Stimulated activated CD4-positive, alpha-beta T cell treated with anti-CD3 and anti-CD28 coated beads, Interleukin-12 subunit alpha, Interleukin-12 subunit beta, amount 100 ng/mL, for 48 hours (primary cell): ENCODE measurements at regions not wholly inside any gene's neighbourhood (a gene's known extent, or its start where the extent isn't known, plus 50 kb on each side); places are given as distances from the start of the nearest gene placed in this dataset.
"Not testable (repeated sequence)": the region's sequence is repeated elsewhere in the genome, so short reads cannot be mapped to it uniquely, and the experiment has no call there.

Experiments used
- DNase-seq, 3 donors: peaks; one replicate each; pipeline ENCODE4 v3.0.0-alpha.2; 2020; ENCODE audit warnings: low read depth in 2 of 3, low spot score in 1 of 3

- no peak for DNase-seq
Measured at GRCh38 chr4:148574502-148574901, 132.3 kb upstream of the NR3C2 start.

GRCh38 chr4:148574066-148574465 is 131.9 kb upstream of the NR3C2 start:
- DNase-seq: no peak

DNA sequence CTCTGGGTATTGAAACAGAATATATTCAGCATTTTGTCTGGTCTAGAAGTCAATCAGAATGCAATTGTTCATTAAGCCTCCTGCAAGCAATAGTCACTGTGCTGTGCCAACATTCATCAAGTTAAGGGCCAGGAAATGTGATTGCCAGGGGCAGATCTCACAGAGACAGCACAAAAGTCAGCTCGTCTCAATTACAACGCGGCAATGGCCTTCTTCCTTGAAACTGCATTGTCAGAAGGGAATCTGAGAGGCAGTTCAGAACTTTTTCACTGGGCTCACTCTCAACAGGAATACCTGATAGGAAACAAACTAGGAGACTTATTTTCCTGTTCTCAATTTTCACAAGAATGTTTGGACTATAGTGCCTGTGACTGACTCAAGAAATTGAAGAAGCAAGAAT is 131.1 kb upstream of the NR3C2 start:
- no peak for DNase-seq

DNA sequence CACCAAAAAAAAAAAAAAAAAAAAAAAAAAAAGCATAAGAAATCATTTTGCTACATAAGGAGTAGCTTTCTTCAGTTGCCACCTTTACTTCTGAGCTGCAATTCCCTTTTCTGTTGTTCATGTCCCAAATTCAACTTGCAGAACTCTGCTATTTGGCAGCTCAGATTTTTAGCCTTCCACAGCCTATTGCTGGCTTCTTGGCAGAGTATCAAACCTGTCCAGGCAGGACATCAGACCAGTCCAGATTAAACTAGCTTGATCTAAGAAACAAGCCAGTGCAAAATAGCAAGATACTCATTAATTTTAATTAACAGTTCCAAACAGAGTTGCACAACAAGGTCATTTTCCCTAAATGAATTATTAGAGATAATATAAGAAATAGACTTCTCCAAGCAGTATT is 123.6 kb upstream of the NR3C2 start:
- DNase-seq: no peak

DNA sequence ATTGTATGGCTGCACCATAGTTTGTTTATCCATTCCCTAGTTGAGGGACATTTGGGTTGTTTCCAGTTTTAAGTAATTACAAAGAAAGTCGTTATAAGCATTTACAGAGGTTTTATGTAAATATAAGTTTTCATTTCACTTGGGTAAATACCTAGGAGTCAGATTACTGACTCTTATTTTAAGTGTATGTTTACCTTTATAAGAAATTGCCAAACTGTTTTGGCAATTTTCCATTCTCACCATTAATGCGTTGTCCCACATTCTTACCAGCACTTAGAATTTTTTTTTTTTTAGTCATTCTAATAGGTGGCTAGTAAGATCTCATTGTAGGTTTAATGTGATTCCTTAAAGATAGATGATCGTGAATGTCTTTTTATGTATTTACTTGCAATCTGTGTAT is 121.5 kb upstream of the NR3C2 start:
- DNase-seq: no peak

GRCh38 chr4:148561467-148561866 is 119.3 kb upstream of the NR3C2 start:
- no peak for DNase-seq

GRCh38 chr4:148557793-148558192 is 115.6 kb upstream of the NR3C2 start:
- no peak for DNase-seq

DNA sequence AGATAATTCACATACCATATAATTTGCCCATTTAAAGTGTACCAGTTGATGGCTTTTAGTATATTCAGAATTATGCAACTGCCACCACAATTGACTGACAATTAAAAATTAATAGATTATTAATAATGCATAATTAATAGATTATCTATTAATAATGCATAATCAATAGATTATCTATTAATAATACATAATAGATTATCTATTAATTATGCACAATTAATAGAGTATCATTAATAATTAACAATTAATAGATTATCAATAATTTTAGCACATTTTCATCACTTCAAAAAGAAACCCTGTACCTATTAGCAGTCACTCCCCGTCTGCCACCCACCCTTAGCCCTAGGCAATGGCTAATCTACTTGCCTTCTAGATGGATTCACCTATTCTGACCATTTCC is 108.6 kb upstream of the NR3C2 start:
- DNase-seq: no peak

DNA sequence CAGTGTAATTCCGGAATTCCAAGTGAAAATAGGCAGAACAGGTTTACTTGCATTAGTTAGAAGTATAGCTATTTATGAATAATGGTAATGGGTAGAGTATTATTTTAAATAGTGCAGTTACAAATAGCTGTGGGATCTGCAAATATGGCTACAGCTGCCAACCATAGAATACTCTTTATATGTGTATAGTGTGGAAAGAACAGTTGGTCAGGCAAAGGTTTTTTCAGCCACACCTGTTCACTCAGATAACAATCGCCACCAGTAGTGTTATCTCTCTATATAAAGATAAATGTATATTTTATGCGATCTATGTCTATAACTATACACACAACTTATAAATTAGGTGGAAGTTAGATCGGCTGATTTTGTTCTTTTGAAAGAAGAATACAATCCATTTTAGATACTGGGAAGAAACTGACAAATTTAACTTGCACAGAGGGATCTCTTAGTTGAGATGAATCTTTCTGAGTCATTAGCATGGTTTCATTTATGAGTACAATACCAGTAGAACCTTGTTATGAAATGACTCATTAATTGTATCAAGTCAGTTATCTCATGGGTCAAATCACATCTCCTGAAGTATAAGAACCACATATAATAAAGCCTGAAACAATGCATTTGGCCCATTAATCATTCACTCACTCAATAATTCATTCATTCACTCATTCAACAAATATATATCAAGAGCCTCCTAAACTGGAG is 100.9 kb upstream of the NR3C2 start:
- no peak for DNase-seq

- no peak for DNase-seq
Measured at GRCh38 chr4:148540622-148541326, 98.6 kb upstream of the NR3C2 start.

DNA sequence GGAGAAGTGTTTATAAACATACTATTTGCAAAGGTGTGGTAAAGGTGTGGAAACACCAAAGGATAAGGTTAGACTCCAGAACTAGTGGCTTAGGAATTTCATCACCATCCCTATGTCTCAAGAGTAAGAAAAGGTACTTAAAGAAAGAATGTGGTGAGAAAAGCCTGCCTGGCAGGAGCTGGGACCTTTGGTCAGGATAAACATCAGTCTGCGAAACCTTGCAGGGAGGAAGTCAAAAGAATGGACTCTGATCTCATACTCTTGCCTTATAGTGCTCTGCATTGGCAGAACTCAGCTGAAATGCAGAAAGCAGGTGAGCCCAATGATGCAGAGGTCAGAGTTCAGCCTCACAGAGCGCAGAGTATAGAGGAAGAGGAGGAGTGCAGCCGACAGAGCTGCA is 97.2 kb upstream of the NR3C2 start:
- DNase-seq: no peak

- not testable (repeated sequence) for DNase-seq
Measured at GRCh38 chr4:148533851-148534250, 91.6 kb upstream of the NR3C2 start.

GRCh38 chr4:148530114-148530513 is 87.9 kb upstream of the NR3C2 start:
- DNase-seq: no peak

DNA sequence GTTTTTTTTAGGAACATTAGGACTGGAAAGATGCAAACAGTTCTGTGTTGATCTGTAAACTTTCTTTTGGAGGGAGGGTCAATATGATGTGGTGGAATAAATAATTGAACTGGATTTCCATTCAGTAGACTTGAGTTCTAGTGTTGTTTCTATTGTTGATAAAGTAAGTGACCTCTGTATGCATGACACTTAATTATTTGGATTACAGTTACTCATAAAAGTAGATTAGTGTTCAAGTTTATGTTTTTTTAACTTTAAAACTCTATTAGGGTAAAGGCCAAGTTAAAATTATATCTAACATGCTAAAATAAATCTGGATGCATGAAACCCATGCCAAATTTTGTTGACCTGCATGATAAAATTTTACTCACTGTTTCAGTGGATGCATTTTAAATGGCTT is 85.4 kb upstream of the NR3C2 start:
- no peak for DNase-seq

- DNase-seq: no peak
Measured at GRCh38 chr4:148522995-148523394, 80.8 kb upstream of the NR3C2 start.

GRCh38 chr4:148515248-148515647 is 73.0 kb upstream of the NR3C2 start:
- DNase-seq: no peak

- DNase-seq: no peak
Measured at GRCh38 chr4:148514581-148514980, 72.4 kb upstream of the NR3C2 start.

DNA sequence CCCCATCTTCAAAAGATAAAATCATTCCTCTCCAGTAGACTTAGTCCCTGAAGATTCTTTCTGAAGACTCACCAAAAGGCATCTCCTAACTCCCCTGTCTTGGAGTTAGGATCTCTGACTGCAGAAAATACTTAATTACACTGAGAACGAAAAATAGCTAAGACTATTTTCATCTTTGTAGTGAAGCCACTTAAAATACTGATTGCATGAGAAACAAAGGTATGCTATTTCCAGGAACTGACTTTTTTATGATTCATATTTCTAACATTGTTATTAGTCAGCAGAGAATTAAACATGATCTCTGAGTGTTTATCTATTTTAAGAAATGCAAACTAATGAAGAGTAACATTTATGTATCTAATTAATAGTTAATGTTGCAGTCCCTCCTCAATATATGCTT is 71.8 kb upstream of the NR3C2 start:
- no peak for DNase-seq

- no peak for DNase-seq
Measured at GRCh38 chr4:148510211-148510610, 68.0 kb upstream of the NR3C2 start.

DNA sequence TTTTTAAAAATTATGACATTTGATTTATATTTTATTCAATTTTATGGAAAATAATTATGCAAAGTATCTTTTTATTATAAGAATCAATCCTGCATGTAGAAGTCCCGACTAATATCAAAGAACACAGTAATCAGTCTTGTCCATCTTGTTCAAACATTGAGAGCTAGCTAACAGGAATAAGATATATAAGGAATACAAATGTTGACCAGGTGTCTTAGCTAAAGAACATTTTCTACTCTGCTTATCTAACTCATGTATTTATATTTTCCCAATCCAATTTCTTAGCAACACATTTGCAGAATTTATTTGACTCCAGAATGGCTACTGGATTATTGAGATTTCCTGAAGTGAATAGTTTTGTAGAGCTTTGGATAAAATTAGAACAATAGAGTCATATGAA is 61.5 kb upstream of the NR3C2 start:
- no peak for DNase-seq

DNA sequence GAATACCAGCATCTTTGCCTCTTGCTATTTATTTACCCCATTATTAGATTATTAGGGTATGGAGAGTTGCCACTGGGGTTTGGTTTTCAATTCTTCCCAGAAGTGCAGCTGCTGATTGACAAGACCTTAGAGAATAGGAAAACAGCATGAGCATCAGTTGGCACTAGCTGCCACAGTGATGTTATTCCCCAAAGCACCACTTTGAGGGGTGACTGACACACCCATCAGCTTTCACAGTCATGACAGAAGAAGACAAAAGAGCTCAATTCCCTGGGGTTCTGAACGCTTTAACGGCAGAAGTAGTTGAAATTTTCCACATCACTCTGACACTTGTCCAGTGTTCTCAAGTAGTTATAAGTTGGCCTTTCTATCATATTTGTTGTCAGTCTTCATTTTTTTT is 55.0 kb upstream of the NR3C2 start:
- no peak for DNase-seq

DNA sequence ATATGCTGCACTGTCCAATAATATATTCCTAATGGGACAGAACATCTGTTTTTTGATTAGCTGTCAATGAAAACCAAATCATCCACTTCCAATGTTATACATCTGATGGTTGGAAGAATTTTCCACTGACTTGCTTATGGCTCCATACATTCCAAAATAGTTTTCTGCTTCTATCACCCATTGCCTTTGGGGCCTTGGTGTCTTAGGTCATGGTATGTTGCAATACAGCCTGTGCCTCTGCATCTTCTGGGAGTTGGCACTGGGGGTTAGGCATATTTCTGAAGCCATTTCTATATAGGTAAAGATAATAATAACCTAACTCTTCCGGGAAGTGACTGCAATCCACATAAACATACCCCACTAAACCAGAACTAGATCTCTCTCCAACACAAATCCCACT is 53.2 kb upstream of the NR3C2 start:
- DNase-seq: no peak
